ENCODE measurements at regions not wholly inside any gene's neighbourhood (a gene's known extent, or its start where the extent isn't known, plus 50 kb on each side); places are given as distances from the start of the nearest gene placed in this dataset.

DNA sequence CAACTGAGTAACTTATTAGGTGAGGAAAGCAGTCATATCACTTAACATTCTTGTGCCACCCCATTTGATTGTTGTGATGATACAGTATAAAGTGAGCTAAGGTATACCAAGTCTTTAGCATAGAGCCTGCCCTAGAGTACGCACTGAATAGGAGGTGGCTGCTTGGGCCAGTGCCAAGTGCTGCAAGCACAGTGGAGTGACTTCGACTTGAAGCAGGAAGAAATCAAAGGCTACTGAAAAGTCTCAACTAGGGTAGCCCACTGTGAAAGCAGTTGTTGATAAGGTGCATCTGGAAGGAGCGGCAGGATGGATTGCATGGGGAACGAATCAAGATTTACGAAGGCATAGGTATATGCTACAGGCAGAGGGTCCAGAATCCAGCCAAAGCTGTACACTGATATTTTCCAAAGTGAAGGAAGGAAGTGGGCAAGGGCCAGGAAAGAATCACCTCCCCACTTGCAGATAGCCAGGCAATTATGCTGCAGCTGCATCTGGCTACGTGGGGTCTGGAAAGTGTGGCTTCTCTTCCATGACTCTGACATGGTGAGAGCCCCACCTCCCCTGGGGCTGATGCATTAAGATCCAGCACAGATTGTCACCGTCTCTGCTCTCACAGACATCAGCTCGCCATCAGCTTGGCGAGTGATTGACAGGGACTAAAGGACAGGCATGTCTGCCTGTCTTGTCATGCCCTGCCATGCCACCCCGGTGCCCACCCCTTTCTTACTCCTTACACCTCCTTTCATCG lies 287.0 kb upstream of the PLXNA2 start:
- no peaks in the 10 kb centered on the region for H3K9me3 ChIP-seq (ENCODE audit: control insufficient read depth in 2 of 2, low read length in 2 of 2)
- H3K27ac ChIP-seq (ENCODE audit: low read length) = no peak overlapping the region
- H3K4me1 ChIP-seq (ENCODE audit: control insufficient read depth, insufficient read depth, low read length) = peaks cover 2% of the 10 kb centered on the region
- no peak overlapping the region for H3K9ac ChIP-seq (ENCODE audit: low read length in 2 of 2)
- no peaks in the 10 kb centered on the region for H3K36me3 ChIP-seq (ENCODE audit: control insufficient read depth in 2 of 2, insufficient read depth in 2 of 2, low read length in 2 of 2)
- H3K4me3 ChIP-seq (ENCODE audit: low read length in 2 of 2) = no peak overlapping the region
- H3K27me3 ChIP-seq (ENCODE audit: control insufficient read depth in 1 of 2, insufficient read depth in 2 of 2, low read length in 2 of 2) = peaks cover 0 to 6% of the 10 kb centered on the region in 2 donors

DNA sequence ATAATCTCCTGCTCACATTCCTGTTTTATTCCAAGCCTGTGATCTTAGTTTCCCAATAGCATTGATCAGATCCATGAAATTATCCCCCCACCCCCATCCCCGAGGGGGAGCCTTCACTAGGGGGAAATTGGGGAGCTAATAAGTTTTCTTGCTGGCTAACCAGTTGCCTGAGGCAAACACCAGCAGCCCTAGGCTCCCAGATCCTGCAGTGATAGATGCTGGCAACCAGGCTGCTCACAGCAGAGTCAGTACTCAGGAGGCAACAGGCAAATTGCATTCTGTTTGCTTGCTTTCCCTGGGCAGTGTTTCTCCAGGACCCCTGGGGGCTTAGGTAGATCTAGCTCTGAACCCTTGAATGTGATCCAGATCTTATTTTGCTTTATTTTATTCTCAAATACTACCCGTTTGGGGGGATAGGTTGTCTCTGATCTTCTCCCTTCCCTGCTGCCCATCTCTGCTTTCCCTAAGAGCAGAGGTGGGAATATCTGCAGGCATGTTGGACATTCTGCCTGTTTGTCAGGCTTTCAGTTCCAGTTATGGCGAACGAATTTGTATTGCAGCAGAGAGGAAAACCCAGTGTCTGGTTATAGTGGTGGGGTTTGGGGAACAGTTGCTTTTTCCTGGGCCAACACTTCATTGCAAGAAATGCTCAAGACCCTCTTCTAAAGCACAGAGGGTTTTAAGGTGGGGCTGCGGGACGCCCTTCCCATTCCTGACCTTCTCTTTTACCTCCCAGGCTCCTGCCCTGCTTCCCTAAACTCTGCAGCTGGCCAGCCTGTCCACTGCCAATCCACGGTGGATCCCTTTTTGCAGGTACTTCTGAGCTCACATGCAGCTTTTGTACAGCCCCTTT lies 289.8 kb upstream of the PLXNA2 start:
- H3K4me1 ChIP-seq (ENCODE audit: control insufficient read depth, insufficient read depth, low read length) = no peaks in the 10 kb centered on the region
- H3K9me3 ChIP-seq (ENCODE audit: control insufficient read depth in 2 of 2, low read length in 2 of 2) = no peaks in the 10 kb centered on the region
- H3K27ac ChIP-seq (ENCODE audit: low read length) = no peak overlapping the region
- no peak overlapping the region for H3K4me3 ChIP-seq (ENCODE audit: low read length in 2 of 2)
- no peak overlapping the region for H3K9ac ChIP-seq (ENCODE audit: low read length in 2 of 2)
- no peaks in the 10 kb centered on the region for H3K36me3 ChIP-seq (ENCODE audit: control insufficient read depth in 2 of 2, insufficient read depth in 2 of 2, low read length in 2 of 2)
- H3K27me3 ChIP-seq (ENCODE audit: control insufficient read depth in 1 of 2, insufficient read depth in 2 of 2, low read length in 2 of 2) = peaks cover 0 to 6% of the 10 kb centered on the region in 2 donors

DNA sequence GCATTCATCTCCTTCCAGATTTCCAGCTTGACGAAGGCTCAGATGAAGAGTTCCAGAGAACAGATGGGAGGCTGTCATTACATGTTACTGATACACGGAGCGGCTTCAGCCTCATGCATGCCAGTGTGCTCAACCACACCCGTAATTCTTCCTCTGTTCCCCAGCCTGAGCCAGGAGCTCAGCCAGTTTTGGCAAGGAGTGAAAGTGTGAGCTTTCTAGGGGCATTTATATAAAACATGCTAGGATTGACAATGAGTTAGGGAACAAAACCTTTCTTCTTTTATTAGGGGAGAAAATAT lies 290.4 kb upstream of the PLXNA2 start:
- Histone ChIP-seq H3K9ac (ENCODE audit: low read length in 2 of 2) (no peak overlapping the region), H3K4me3 (ENCODE audit: low read length in 2 of 2) (no peak overlapping the region)

GRCh38 chr1:208534979-208535378 lies 290.8 kb upstream of the PLXNA2 start:
- Histone ChIP-seq H3K9me3 (ENCODE audit: control insufficient read depth in 2 of 2, low read length in 2 of 2) (no peaks in the 10 kb centered on the region), H3K36me3 (ENCODE audit: control insufficient read depth in 2 of 2, insufficient read depth in 2 of 2, low read length in 2 of 2) (no peaks in the 10 kb centered on the region), H3K9ac (ENCODE audit: low read length in 2 of 2) (no peak overlapping the region), H3K4me3 (ENCODE audit: low read length in 2 of 2) (no peak overlapping the region), H3K4me1 (ENCODE audit: control insufficient read depth, insufficient read depth, low read length) (no peaks in the 10 kb centered on the region), H3K27me3 (ENCODE audit: control insufficient read depth in 1 of 2, insufficient read depth in 2 of 2, low read length in 2 of 2) (peaks cover 0 to 6% of the 10 kb centered on the region in 2 donors), H3K27ac (ENCODE audit: low read length) (no peak overlapping the region)

More for the DNA sequence above, 290.4 kb upstream of the PLXNA2 start:
- Histone ChIP-seq H3K9me3 (ENCODE audit: control insufficient read depth in 2 of 2, low read length in 2 of 2) (no peaks in the 10 kb centered on the region), H3K36me3 (ENCODE audit: control insufficient read depth in 2 of 2, insufficient read depth in 2 of 2, low read length in 2 of 2) (no peaks in the 10 kb centered on the region), H3K27me3 (ENCODE audit: control insufficient read depth in 1 of 2, insufficient read depth in 2 of 2, low read length in 2 of 2) (peaks cover 0 to 6% of the 10 kb centered on the region in 2 donors), H3K4me1 (ENCODE audit: control insufficient read depth, insufficient read depth, low read length) (no peaks in the 10 kb centered on the region), H3K27ac (ENCODE audit: low read length) (no peak overlapping the region)

DNA sequence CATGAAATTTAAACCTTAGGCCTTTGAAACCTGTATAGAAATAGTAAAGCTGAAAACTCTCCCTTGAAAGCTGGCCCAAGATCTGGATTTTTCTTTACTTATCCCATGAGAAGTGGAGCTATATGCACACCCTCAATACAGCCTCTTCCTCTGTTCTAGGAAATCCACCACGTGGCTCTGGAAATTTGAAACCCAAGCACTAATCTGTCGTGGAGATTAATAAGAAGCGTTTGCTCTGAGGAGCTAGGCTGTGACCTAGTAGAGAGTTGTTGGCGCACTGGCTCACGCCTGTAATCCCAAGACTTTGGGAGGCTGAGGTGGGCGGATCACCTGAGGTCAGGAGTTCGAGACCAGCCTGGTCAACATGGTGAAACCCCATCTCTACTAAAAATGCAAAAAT lies 291.3 kb upstream of the PLXNA2 start:
- Histone ChIP-seq H3K9me3 (ENCODE audit: control insufficient read depth in 2 of 2, low read length in 2 of 2) (no peaks in the 10 kb centered on the region), H3K4me1 (ENCODE audit: control insufficient read depth, insufficient read depth, low read length) (no peaks in the 10 kb centered on the region), H3K9ac (ENCODE audit: low read length in 2 of 2) (no peak overlapping the region), H3K27me3 (ENCODE audit: control insufficient read depth in 1 of 2, insufficient read depth in 2 of 2, low read length in 2 of 2) (peaks cover 0 to 6% of the 10 kb centered on the region in 2 donors), H3K27ac (ENCODE audit: low read length) (no peak overlapping the region), H3K4me3 (ENCODE audit: low read length in 2 of 2) (no peak overlapping the region), H3K36me3 (ENCODE audit: control insufficient read depth in 2 of 2, insufficient read depth in 2 of 2, low read length in 2 of 2) (no peaks in the 10 kb centered on the region)

GRCh38 chr1:208536212-208536611 lies 292.0 kb upstream of the PLXNA2 start:
- H3K4me3 ChIP-seq (ENCODE audit: low read length in 2 of 2) = no peak overlapping the region
- no peak overlapping the region for H3K9ac ChIP-seq (ENCODE audit: low read length in 2 of 2)
- no peaks in the 10 kb centered on the region for H3K9me3 ChIP-seq (ENCODE audit: control insufficient read depth in 2 of 2, low read length in 2 of 2)
- H3K27ac ChIP-seq (ENCODE audit: low read length) = no peak overlapping the region
- no peaks in the 10 kb centered on the region for H3K4me1 ChIP-seq (ENCODE audit: control insufficient read depth, insufficient read depth, low read length)
- H3K36me3 ChIP-seq (ENCODE audit: control insufficient read depth in 2 of 2, insufficient read depth in 2 of 2, low read length in 2 of 2) = no peaks in the 10 kb centered on the region
- H3K27me3 ChIP-seq (ENCODE audit: control insufficient read depth in 1 of 2, insufficient read depth in 2 of 2, low read length in 2 of 2) = peaks cover 0 to 6% of the 10 kb centered on the region in 2 donors

DNA sequence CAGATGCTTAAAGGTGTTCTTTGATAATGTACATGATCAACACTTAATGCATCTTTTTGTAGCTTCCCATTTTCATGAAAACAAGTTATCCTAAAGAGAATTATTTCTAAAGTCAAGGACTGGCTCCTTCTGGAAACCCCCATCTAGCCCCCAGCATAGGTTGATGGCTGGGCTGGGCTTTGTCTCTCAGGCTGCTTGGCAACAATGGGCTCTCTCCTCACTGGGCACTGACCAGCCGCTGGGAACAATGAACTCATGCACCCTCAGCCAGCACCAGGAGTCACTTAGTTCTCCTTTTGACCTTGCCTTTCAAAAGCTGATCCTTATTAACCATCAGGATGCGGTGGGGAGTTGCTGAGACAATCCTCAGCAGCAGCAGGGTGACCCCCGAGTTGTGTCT lies 293.0 kb upstream of the PLXNA2 start:
- no peak overlapping the region for H3K9ac ChIP-seq (ENCODE audit: low read length in 2 of 2)
- H3K36me3 ChIP-seq (ENCODE audit: control insufficient read depth in 2 of 2, insufficient read depth in 2 of 2, low read length in 2 of 2) = no peaks in the 10 kb centered on the region
- H3K9me3 ChIP-seq (ENCODE audit: control insufficient read depth in 2 of 2, low read length in 2 of 2) = no peaks in the 10 kb centered on the region
- no peaks in the 10 kb centered on the region for H3K4me1 ChIP-seq (ENCODE audit: control insufficient read depth, insufficient read depth, low read length)
- H3K27ac ChIP-seq (ENCODE audit: low read length) = no peak overlapping the region
- peaks cover 0 to 2% of the 10 kb centered on the region in 2 donors for H3K27me3 ChIP-seq (ENCODE audit: control insufficient read depth in 1 of 2, insufficient read depth in 2 of 2, low read length in 2 of 2)
- no peak overlapping the region for H3K4me3 ChIP-seq (ENCODE audit: low read length in 2 of 2)

DNA sequence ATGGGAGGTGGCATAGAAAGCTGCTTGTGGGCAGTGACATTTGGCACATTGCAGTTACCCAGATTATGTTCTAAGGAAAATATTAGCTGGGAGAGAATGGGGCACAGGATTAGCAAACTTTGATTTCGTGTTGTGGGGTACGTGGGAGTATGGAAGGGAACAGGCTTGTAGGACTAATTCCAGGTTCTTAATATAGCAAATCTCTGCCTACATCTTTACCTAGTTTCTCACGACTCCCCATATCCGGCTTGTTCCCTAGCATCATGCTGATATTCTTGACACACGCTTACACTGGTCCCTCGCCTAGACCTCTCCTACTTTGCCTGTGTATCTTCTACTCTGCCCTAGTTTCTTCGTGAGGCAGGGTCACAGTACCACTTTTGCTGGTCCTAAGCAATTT lies 293.9 kb upstream of the PLXNA2 start:
- no peaks in the 10 kb centered on the region for H3K36me3 ChIP-seq (ENCODE audit: control insufficient read depth in 2 of 2, insufficient read depth in 2 of 2, low read length in 2 of 2)
- no peaks in the 10 kb centered on the region for H3K9me3 ChIP-seq (ENCODE audit: control insufficient read depth in 2 of 2, low read length in 2 of 2)
- no peak overlapping the region for H3K9ac ChIP-seq (ENCODE audit: low read length in 2 of 2)
- no peak overlapping the region for H3K27ac ChIP-seq (ENCODE audit: low read length)
- H3K4me1 ChIP-seq (ENCODE audit: control insufficient read depth, insufficient read depth, low read length) = no peaks in the 10 kb centered on the region
- H3K4me3 ChIP-seq (ENCODE audit: low read length in 2 of 2) = no peak overlapping the region
- no peaks in the 10 kb centered on the region for H3K27me3 ChIP-seq (ENCODE audit: control insufficient read depth in 1 of 2, insufficient read depth in 2 of 2, low read length in 2 of 2)

- Histone ChIP-seq H3K4me3 (ENCODE audit: low read length in 2 of 2) (no peak overlapping the region), H3K4me1 (ENCODE audit: control insufficient read depth, insufficient read depth, low read length) (no peaks in the 10 kb centered on the region), H3K27ac (ENCODE audit: low read length) (no peak overlapping the region), H3K9me3 (ENCODE audit: control insufficient read depth in 2 of 2, low read length in 2 of 2) (no peaks in the 10 kb centered on the region), H3K36me3 (ENCODE audit: control insufficient read depth in 2 of 2, insufficient read depth in 2 of 2, low read length in 2 of 2) (no peaks in the 10 kb centered on the region), H3K9ac (ENCODE audit: low read length in 2 of 2) (no peak overlapping the region), H3K27me3 (ENCODE audit: control insufficient read depth in 1 of 2, insufficient read depth in 2 of 2, low read length in 2 of 2) (no peaks in the 10 kb centered on the region)
Measured at GRCh38 chr1:208538587-208538986, 294.4 kb upstream of the PLXNA2 start.

- H3K4me3 ChIP-seq (ENCODE audit: low read length in 2 of 2) = no peak overlapping the region
- H3K4me1 ChIP-seq (ENCODE audit: control insufficient read depth, insufficient read depth, low read length) = no peaks in the 10 kb centered on the region
- no peaks in the 10 kb centered on the region for H3K27me3 ChIP-seq (ENCODE audit: control insufficient read depth in 1 of 2, insufficient read depth in 2 of 2, low read length in 2 of 2)
- no peaks in the 10 kb centered on the region for H3K9me3 ChIP-seq (ENCODE audit: control insufficient read depth in 2 of 2, low read length in 2 of 2)
- H3K36me3 ChIP-seq (ENCODE audit: control insufficient read depth in 2 of 2, insufficient read depth in 2 of 2, low read length in 2 of 2) = no peaks in the 10 kb centered on the region
- H3K9ac ChIP-seq (ENCODE audit: low read length in 2 of 2) = no peak overlapping the region
- no peak overlapping the region for H3K27ac ChIP-seq (ENCODE audit: low read length)
Measured at GRCh38 chr1:208540724-208541123, 296.5 kb upstream of the PLXNA2 start.

Data from stomach smooth muscle (tissue), 2 donors.